MV-4-11 (cell line): ENCODE measurements at regions not wholly inside any gene's neighbourhood (a gene's known extent, or its start where the extent isn't known, plus 50 kb on each side); places are given as distances from the start of the nearest gene placed in this dataset.

Source experiments
- DNase-seq: peaks from one replicate; lab custom pipeline; 2025; lab: John Stamatoyannopoulos, UW

- DNase-seq: no peak
Measured at GRCh38 chr22:44615146-44615545, 86.9 kb upstream of the PRR5 start.

DNA sequence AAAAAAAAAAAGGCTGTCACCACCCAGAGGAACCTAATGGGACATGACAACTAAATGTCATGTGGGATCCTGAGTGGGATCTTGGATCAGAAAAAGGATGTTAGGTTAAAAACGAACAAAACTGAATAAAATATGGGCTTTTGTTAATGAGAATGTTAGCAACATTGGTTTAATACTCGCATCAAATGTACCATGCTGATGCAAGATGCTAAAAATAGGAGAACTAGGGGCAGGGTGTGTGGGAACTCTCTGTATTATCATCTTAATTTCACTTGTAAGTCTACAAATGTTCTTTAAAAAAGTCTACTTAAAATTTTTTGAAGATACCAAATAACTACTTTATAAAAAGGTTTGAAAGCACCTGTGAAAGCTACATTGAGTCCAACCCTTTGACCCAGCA, 88.8 kb upstream of the PRR5 start:
- no peak for DNase-seq

GRCh38 chr22:44611880-44612496, 90.0 kb upstream of the PRR5 start:
- DNase-seq: no peak

DNA sequence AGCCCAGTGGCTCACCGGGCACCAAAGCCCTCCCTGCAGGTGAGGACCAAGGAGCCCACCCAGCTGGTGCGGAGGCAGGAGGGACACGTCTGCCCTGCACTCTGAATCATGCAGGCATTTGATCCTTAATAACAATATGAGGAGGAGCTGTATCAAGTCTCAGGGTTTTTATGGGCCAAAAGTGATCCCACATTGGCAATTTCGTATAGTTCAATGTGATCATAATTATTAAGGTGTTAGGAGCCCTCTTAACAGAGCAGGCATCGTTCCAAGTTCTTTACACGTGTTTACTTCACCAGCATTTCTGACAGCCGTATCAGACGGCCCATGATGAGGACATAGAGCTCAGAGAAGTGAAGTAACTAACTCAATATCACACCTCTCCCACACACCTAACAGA, 91.9 kb upstream of the PRR5 start:
- DNase-seq: no peak

DNA sequence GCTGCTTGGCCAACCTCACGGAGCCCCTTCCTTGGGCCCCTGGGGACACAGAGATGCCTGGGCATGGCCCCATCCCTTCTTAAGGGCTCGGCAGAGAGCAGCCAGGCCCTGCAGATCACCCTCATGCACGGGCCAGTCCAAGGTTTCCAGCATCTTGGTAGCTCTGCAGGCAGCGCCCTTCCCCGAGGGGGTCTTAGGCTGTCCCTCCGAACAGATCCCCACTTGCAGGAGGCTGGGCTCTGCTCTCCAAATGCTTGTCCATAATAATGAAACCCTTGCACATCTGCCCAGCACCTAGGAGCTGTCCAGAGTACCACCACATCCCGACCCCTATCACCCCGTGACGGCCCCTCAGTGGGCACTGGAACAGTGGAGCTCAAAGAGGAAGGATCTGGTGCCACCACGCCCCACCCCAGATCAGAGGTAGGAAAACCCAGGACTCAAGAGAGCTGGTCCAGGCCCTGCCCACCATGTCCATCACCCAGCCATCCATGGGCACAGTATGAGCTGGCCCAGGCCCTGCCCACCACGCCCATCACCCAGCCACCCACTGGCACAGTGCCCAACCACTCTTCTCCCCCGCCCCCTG, 92.5 kb upstream of the PRR5 start:
- no peak for DNase-seq

GRCh38 chr22:44608597-44609399, 93.2 kb upstream of the PRR5 start:
- DNase-seq: no peak

GRCh38 chr22:44606126-44606525, 95.9 kb upstream of the PRR5 start:
- DNase-seq: no peak

DNA sequence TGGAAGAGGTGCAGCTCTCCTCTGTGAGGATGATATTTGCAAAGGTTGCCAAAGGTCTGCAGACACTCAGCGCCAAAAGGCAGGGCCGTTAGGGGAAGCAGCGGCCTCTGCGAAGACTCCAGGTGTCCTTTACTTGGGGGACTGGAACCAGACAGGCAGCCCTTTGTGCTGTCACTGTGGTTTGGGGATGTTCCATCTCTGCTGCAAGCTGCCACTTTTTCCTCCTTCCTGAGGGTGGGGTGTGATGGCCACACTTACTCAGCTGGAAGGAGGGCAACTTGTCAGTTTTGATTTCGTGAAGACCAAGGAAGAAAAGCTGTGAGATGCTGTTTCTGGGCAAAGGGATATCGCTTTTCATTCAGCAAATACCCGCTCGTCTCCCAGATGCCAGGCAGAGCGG, 96.5 kb upstream of the PRR5 start:
- DNase-seq: peak; percentile 60

DNA sequence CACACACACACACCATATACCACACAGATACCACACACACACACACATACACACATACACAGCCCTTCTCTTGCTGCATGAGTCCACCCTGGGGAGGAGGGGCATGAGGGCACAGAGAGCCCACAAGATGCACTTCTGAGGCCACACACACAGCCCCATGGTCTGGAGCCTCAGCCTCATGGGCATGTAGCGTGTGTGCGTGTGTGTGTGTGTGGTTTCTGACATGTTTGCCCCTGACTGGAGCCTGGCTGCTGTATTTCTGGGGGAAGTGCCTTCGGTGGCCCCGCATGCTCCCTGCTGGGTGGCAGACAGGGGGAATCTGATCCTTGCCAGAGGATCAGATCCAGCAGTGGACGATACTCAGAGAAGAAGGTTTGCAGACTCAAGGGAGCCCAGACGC, 97.0 kb upstream of the PRR5 start:
- peak; percentile 34 for DNase-seq

DNA sequence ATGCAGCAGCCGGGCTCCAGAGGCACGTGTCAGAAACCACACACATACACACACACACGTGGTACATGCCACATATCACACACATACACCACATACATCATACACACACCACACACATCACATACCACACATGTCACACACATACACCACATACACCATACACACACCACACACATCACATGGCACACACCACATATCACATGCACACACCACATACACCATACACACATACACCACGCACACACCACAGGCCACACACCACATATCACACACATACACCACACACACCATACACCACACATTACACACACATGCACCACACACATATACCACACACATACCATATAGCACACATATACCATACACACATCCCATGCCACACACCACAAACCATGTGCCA, 97.5 kb upstream of the PRR5 start:
- DNase-seq: peak; percentile 45

- peak; percentile 98 for DNase-seq
Measured at GRCh38 chr22:44603767-44604166, 98.2 kb upstream of the PRR5 start.

DNA sequence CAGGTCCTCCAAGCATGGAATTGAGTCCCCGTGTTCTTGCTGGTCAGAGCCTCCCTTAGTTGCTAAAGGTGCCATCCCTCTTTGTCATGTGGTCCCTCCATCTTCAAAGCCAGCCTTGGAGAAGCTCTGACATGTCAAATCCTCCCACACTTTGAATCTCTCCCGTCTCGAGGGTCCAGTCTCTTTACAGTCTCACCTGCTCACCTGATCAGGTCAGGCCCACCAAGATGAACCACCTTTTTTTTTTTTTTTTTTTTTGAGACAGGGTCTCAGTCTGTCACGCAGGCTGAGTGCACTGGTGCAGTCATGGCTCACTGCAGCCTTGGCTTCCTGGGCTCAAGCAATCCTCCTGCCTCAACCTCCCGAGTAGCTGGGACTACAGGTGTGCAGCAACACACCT, 100.3 kb upstream of the PRR5 start:
- DNase-seq: no peak

DNA sequence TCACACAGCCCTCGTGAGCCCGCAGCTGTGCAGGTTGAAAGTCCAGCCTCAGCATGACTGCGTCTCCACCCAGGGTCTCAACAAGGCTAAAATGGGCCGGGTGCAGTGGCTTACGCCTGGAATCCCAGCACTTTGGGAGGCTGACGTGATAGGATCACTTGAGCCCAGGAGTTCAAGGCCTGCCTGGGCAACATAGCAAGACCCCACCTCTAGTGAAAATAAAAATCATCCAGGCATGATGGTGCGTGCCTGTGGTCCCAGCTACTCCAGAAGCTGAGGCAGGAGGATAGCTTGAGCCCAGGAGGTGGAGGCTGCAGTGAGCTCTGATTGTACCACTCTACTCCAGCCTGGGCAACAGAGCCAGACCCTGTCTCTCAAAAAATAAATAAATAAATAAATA, 100.8 kb upstream of the PRR5 start:
- no peak for DNase-seq

GRCh38 chr22:44600207-44600785, 101.7 kb upstream of the PRR5 start:
- peak; percentile 81 for DNase-seq

- no peak for DNase-seq
Measured at GRCh38 chr22:44599500-44600140, 101.6 kb upstream of the RTL6 start.

DNA sequence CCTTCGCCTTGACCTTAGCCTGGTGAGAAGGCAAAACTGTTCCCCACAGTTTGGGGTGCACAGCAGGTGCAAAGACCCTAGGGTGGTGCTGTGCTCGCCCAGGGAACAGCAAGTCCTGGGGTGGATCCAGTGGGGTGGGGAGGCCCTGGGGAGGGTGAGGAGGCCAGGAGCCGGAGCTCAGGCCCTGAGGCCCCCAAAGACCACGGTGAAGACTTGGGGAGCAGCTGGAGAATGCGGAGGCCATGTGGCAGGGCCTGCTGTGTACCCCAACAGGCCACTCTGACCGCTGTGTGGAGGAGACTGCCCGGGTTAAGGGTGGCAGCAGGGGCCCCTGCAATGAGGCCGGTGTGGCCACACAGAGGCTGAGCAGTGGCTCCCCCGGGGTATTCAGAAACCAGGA, 101.1 kb upstream of the RTL6 start:
- DNase-seq: no peak

- no peak for DNase-seq
Measured at GRCh38 chr22:44597616-44598015, 99.6 kb upstream of the RTL6 start.

- DNase-seq: no peak
Measured at GRCh38 chr22:44596396-44597125, 98.5 kb upstream of the RTL6 start.

DNA sequence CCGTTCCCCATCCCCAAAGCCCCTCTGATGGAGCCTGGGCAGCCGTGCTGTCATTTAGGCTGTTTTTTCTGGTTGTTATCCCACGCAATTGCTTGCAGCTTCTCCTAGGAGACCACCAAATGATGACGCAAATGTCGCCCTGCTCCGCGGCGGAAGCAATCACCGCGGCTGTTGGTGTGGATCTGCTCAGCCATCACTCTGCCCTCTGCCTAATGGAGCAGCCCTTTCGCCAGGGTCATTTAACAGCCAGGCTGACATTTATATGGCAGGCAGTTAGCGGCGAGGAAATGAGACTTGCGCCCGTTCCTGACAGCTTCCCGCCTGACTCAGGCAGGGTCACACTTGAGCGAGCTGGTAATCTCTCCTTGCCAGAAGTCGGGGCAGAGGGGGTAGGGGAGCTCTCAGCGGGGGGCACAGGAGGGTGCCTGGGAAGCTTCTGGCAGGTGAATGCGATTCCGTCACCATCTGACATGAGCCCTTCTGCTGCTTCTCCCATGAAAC, 97.9 kb upstream of the RTL6 start:
- peak; percentile 64 for DNase-seq

DNA sequence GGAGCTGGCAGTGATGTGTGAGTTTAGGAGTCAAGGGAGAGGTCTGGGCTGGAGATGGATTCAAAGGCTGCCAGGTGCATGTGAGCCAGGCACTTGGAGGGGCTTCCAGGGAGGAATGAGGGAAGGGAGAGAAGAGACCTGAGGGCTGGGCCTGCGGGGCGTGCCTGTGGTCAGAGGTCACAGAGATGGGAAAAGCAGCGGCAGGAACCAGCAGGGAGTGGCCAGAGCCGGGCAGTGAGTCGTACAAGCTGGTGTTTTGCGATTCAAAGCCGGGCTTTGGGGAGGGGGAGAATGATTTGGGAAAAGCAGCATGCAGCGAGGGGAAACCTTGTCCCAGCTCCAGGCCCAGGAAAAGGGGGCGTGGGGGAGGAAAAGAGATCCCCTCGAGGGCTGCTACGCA, 96.9 kb upstream of the RTL6 start:
- no peak for DNase-seq

GRCh38 chr22:44592824-44593148, 94.8 kb upstream of the RTL6 start:
- no peak for DNase-seq
